GM12878 (cell line): ENCODE measurements at regions not wholly inside any gene's neighbourhood (a gene's known extent, or its start where the extent isn't known, plus 50 kb on each side); places are given as distances from the start of the nearest gene placed in this dataset.

Experiments used
- ATAC-seq: fragments of 200-7000 bp; cut with Tn5 transposase; 3 replicates; pipeline ENCODE4 v1.9.1; 2020; ENCODE audit warnings: mild to moderate bottlenecking, moderate library complexity
- BruUV-seq: library from RNA; stranded (reverse); fragments of 400-500 nt; replicated peaks from 2 replicates; lab custom pipeline; 2021; lab: Mats Ljungman, UMichigan
- CTCF ChIA-PET: fragments of 300-600 bp; sonication (Branson Sonifier 250); formaldehyde crosslinking; extraction: SDS; loops from one replicate; lab custom pipeline; 2021; ENCODE audit warnings: inconsistent platforms; lab: Yijun Ruan, JAX
- POLR2A ChIA-PET: fragments of 350-600 bp; formaldehyde crosslinking; extraction: SDS; loops from one replicate; lab custom pipeline; 2021; ENCODE audit warnings: inconsistent platforms; lab: Charles Lee
- RAD21 ChIA-PET: fragments of 300-600 bp; sonication (Branson Sonifier 250); formaldehyde crosslinking; loops from one replicate; lab custom pipeline; 2023; ENCODE audit warnings: antibody characterized with exemption; ENCODE audit not compliant: unreplicated experiment; lab: Charles Lee
- SMC1A ChIA-PET: fragments of 300-600 bp; sonication (Branson Sonifier 250); formaldehyde crosslinking; loops from one replicate; lab custom pipeline; 2023; ENCODE audit not compliant: unreplicated experiment, uncharacterized antibody; lab: Charles Lee
- DNase-seq: peaks from one replicate; pipeline ENCODE4 v3.0.0-alpha.2; 2011; ENCODE audit warnings: low read depth, low spot score
- FAIRE-seq: peaks from 3 replicates; lab custom pipeline; 2011; peaks lifted over from hg19 to GRCh38; lab: Jason Lieb, UNC
- H2AFZ ChIP-seq: 2 replicates; pipeline ENCODE4 v1.6.0; 2011; ENCODE audit warnings: low read depth, low read length, control low read depth; ENCODE audit not compliant: control insufficient read depth
- H3K27ac ChIP-seq: 2 replicates; pipeline ENCODE4 v1.5.1; 2011; ENCODE audit warnings: control low read depth; ENCODE audit not compliant: control insufficient read depth, insufficient read depth
- H3K27me3 ChIP-seq, 2 experiments: replicated peaks in 1 of 2; 2 replicates each; pipeline versions ENCODE4 v1.6.0 to v1.6.1; 2011; ENCODE audit warnings: low read length in 1 of 2; ENCODE audit not compliant: control insufficient read depth in 2 of 2, insufficient read depth in 2 of 2
- H3K36me3 ChIP-seq, 2 experiments: 2 replicates each; pipeline ENCODE4 v1.5.1; 2011; ENCODE audit warnings: low read length in 1 of 2; ENCODE audit not compliant: control insufficient read depth in 2 of 2, insufficient read depth in 2 of 2
- H3K4me1 ChIP-seq: 2 replicates; pipeline ENCODE4 v1.6.1; 2011; ENCODE audit warnings: mild to moderate bottlenecking, low read length, moderate library complexity, mixed read lengths; ENCODE audit not compliant: control insufficient read depth, insufficient read depth
- H3K4me2 ChIP-seq: 2 replicates; pipeline ENCODE4 v1.6.0; 2011; ENCODE audit warnings: control low read depth; ENCODE audit not compliant: control insufficient read depth, insufficient read depth
- H3K4me3 ChIP-seq: fragments of 200-600 bp; sonication (generic); 2 replicates; pipeline ENCODE4 v1.5.1; 2016
- H3K79me2 ChIP-seq: 2 replicates; pipeline ENCODE4 v1.6.0; 2011; ENCODE audit warnings: low read length; ENCODE audit not compliant: control insufficient read depth, insufficient read depth
- H3K9ac ChIP-seq: 2 replicates; pipeline ENCODE4 v1.8.0; 2011; ENCODE audit warnings: low read length, control low read depth, mixed read lengths; ENCODE audit not compliant: control insufficient read depth, insufficient read depth
- H3K9me3 ChIP-seq: replicated peaks from 3 replicates; pipeline ENCODE4 v1.5.1; 2011; ENCODE audit warnings: mild to moderate bottlenecking, low read length; ENCODE audit not compliant: control insufficient read depth, insufficient read depth
- H4K20me1 ChIP-seq: 2 replicates; pipeline ENCODE4 v1.6.0; 2011; ENCODE audit not compliant: control insufficient read depth, insufficient read depth
- CEBPZ ChIP-seq: fragments of 150-350 bp; IDR thresholded peaks from 2 replicates; pipeline ENCODE4 v1.6.1; 2016; ENCODE audit warnings: low read depth, low read length
- EED ChIP-seq: sonication (generic); IDR thresholded peaks from 2 replicates; pipeline ENCODE4 v1.6.1; 2016; ENCODE audit warnings: antibody characterized with exemption, low read depth
- HDGF ChIP-seq: fragments of 450-650 bp; IDR thresholded peaks from 2 replicates; pipeline ENCODE4 v1.6.1; 2016; ENCODE audit warnings: antibody characterized with exemption
- IRF4 ChIP-seq: IDR thresholded peaks from 2 replicates; pipeline ENCODE4 v1.6.1; 2011; ENCODE audit warnings: low read depth, low read length
- IRF5 ChIP-seq: fragments of 450-650 bp; IDR thresholded peaks from 2 replicates; pipeline ENCODE4 v1.6.1; 2017; ENCODE audit warnings: borderline replicate concordance
- NFIC ChIP-seq: IDR thresholded peaks from 2 replicates; pipeline ENCODE4 v1.6.1; 2012; ENCODE audit warnings: low read depth, mild to moderate bottlenecking, inconsistent platforms, low read length, moderate library complexity
- NR2C2 ChIP-seq: IDR thresholded peaks from 2 replicates; pipeline ENCODE4 v1.6.1; 2011; ENCODE audit warnings: borderline replicate concordance, low read depth; ENCODE audit not compliant: control insufficient read depth, insufficient read length
- POU2F2 ChIP-seq: IDR thresholded peaks from 3 replicates; pipeline ENCODE4 v1.6.1; 2011; ENCODE audit warnings: low read depth, mild to moderate bottlenecking, low read length, borderline replicate concordance
- SMARCA5 ChIP-seq: fragments of 450-650 bp; IDR thresholded peaks from 2 replicates; pipeline ENCODE4 v1.6.1; 2017; ENCODE audit warnings: mild to moderate bottlenecking
- SREBF2 ChIP-seq: IDR thresholded peaks from 2 replicates; pipeline ENCODE4 v1.6.1; 2012; ENCODE audit warnings: mild to moderate bottlenecking, low read length
- YBX1 ChIP-seq: fragments of 450-650 bp; IDR thresholded peaks from 2 replicates; pipeline ENCODE4 v1.6.1; 2016; ENCODE audit warnings: antibody characterized with exemption
- WGBS: methylation state at CpG from one replicate; pipeline ENCODE4 v1.1.6; 2016; ENCODE audit warnings: low lambda C conversion rate; ENCODE audit not compliant: insufficient replicate concordance, insufficient coverage; ENCODE audit errors: missing lambda C conversion rate; 5-methylcytosine and 5-hydroxymethylcytosine counted together
- in situ Hi-C: fragments of 300-500 bp; cut with MboI; formaldehyde crosslinking; loops from 9 replicates; pipeline ENCODE4 v1.14.3; 2018; ENCODE audit warnings: mixed read lengths
- intact Hi-C: fragments of 100-400 bp; cut with micrococcal nuclease; formaldehyde crosslinking; loops from one replicate; pipeline ENCODE4 v1.14.2; 2022; ENCODE audit not compliant: unreplicated experiment

GRCh38 chr2:30331869-30332268 lies 100.5 kb downstream of the LBH start:
- CTCF ChIA-PET, result interaction anchor here (0.6 kb wide), 1 partner anchor 70 kb away, joined by 4 read pairs; no protein-coding TSS in a partner anchor
- no TSS peak for BruUV-seq
- Histone ChIP-seq H3K27ac (no peak overlapping the region), H2AFZ (no peak overlapping the region), H3K4me2 (no peak overlapping the region), H3K4me1 (peaks cover 42% of the 10 kb centered on the region), H3K36me3 (no peaks in the 10 kb centered on the region), H3K27me3 (no peaks in the 10 kb centered on the region), H4K20me1 (no peaks in the 10 kb centered on the region), H3K4me3 (no peak overlapping the region), H3K9me3 (no peaks in the 10 kb centered on the region), H3K79me2 (no peaks in the 10 kb centered on the region), H3K9ac (no peak overlapping the region)
- DNase-seq (no peak), FAIRE-seq (no peak), ATAC-seq (no peak)
- 84% methylated on average over 7 of the region's 7 CpGs for WGBS
- intact Hi-C loops, result no loop called here
- POLR2A ChIA-PET, result no interaction called here
- in situ Hi-C loops, result no loop called here
- TF ChIP-seq IRF4 (no peak), IRF5 (no peak), YBX1 (no peak), SREBF2 (no peak), HDGF (peak; percentile 78; the same call in 1 of the 2 replicates), SMARCA5 (no peak), CEBPZ (no peak), POU2F2 (no peak), NR2C2 (peak; percentile 10), EED (no peak), NFIC (no peak)
- RAD21 ChIA-PET, result no interaction called here
- SMC1A ChIA-PET, result no interaction called here
